ENCODE measurements at regions not wholly inside any gene's neighbourhood (a gene's known extent, or its start where the extent isn't known, plus 50 kb on each side); places are given as distances from the start of the nearest gene placed in this dataset.

DNA sequence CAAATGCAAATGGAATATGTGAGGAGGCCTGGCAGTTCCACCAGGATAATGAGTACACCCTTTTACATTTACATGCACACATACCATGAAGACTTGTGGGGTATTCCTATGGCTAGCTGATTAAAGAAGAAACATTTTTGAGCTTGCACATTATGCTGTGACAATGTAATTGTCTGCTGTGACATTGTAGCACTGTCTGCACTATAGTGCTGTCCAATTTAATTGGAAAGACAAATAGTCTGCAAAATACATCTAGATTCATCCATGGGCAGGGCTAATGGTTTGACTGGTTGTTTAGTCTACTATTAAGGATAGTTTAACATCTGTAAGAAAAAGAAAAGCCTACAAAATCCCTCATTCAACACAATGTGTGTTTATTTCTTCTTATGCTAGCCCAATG lies 1005.6 kb upstream of the LRFN5 start:
- RAD21 ChIA-PET (ENCODE audit: low non-redundant PET in 1 of 2, low total read pairs in 2 of 2, uncharacterized antibody in 2 of 2, unreplicated experiment in 2 of 2) = no interaction called here
- Histone ChIP-seq H3K27me3 (ENCODE audit: insufficient read depth, low read length) (no peaks in the 10 kb centered on the region), H3K79me2 (ENCODE audit: insufficient read depth, low read length) (no peaks in the 10 kb centered on the region), H3K4me3 (replicated peaks in 1 of 2; ENCODE audit: low read depth in 1 of 2, low read length in 2 of 2) (no peak overlapping the region), H3K9me3 (ENCODE audit: control insufficient read depth in 1 of 2, insufficient read depth in 1 of 2, low read depth in 1 of 2, low read length in 2 of 2) (peaks cover 0 to 3% of the 10 kb centered on the region in 2 experiments; a peak in 1 of 4 replicates), H3K4me2 (ENCODE audit: low read length) (no peak overlapping the region), H3K4me1 (ENCODE audit: control insufficient read depth in 1 of 2, insufficient read depth in 2 of 2, low read length in 2 of 2) (no peaks in the 10 kb centered on the region), H2AFZ (ENCODE audit: low read depth, low read length, poor library complexity, severe bottlenecking) (no peak overlapping the region), H4K20me1 (ENCODE audit: insufficient read depth) (no peaks in the 10 kb centered on the region), H3K9ac (ENCODE audit: low read length) (no peak overlapping the region), H3K27ac (ENCODE audit: low read depth, low read length) (no peak overlapping the region), H3K36me3 (ENCODE audit: control insufficient read depth in 1 of 2, insufficient read depth in 2 of 2, low read length in 2 of 2) (no peaks in the 10 kb centered on the region), H3K9me2 (ENCODE audit: insufficient read depth) (no peaks in the 10 kb centered on the region)
- BruUV-seq (replicated peaks) = no TSS peak
- POLR2A ChIA-PET = no interaction called here
- ATAC-seq (no peak), DNase-seq (ENCODE audit: low read depth, low spot score) (no peak)
- TF ChIP-seq RAD21 (IDR thresholded peaks at IDR 0.05; ENCODE audit: low read depth) = no peak
- TF ChIP-seq CTCF (IDR thresholded peaks at IDR 0.05 in 2 of 3, conservative IDR thresholded peaks at IDR 0.05 in 1 of 3; ENCODE audit: borderline replicate concordance in 1 of 3, insufficient read depth in 1 of 3, low read depth in 2 of 3, low read length in 2 of 3) = no peak
- TF ChIP-seq POLR2AphosphoS5 (IDR thresholded peaks at IDR 0.05; ENCODE audit: low read depth, low read length) = no peak
- TF ChIP-seq SP1 (IDR thresholded peaks at IDR 0.05; ENCODE audit: low read depth) = no peak
- no peak for TF ChIP-seq ATF3 (IDR thresholded peaks at IDR 0.05)
- TF ChIP-seq, protein P1, sequence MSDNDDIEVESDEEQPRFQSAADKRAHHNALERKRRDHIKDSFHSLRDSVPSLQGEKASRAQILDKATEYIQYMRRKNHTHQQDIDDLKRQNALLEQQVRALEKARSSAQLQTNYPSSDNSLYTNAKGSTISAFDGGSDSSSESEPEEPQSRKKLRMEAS (IDR thresholded peaks at IDR 0.05) = no peak
- TF ChIP-seq SRF (IDR thresholded peaks at IDR 0.05; ENCODE audit: low read depth) = no peak
- no peak for TF ChIP-seq CBX3 (IDR thresholded peaks at IDR 0.05; ENCODE audit: low read depth)
- no peak for TF ChIP-seq EZH2phosphoT487 (IDR thresholded peaks at IDR 0.05; ENCODE audit: borderline replicate concordance)
- TF ChIP-seq YY1 (IDR thresholded peaks at IDR 0.05; ENCODE audit: extremely low read depth, insufficient replicate concordance, low read depth, low read length) = no peak
- TF ChIP-seq FOSL1 (IDR thresholded peaks at IDR 0.05; ENCODE audit: low read depth) = no peak
- TF ChIP-seq CEBPB (IDR thresholded peaks at IDR 0.05; ENCODE audit: low read depth) = no peak
- TF ChIP-seq ELF1 (IDR thresholded peaks at IDR 0.05; ENCODE audit: borderline replicate concordance, low read depth) = no peak
- no peak for TF ChIP-seq EGR1 (IDR thresholded peaks at IDR 0.05; ENCODE audit: low read depth)
- no peak for TF ChIP-seq EZH2 (IDR thresholded peaks at IDR 0.05)
- TF ChIP-seq, protein P2, sequence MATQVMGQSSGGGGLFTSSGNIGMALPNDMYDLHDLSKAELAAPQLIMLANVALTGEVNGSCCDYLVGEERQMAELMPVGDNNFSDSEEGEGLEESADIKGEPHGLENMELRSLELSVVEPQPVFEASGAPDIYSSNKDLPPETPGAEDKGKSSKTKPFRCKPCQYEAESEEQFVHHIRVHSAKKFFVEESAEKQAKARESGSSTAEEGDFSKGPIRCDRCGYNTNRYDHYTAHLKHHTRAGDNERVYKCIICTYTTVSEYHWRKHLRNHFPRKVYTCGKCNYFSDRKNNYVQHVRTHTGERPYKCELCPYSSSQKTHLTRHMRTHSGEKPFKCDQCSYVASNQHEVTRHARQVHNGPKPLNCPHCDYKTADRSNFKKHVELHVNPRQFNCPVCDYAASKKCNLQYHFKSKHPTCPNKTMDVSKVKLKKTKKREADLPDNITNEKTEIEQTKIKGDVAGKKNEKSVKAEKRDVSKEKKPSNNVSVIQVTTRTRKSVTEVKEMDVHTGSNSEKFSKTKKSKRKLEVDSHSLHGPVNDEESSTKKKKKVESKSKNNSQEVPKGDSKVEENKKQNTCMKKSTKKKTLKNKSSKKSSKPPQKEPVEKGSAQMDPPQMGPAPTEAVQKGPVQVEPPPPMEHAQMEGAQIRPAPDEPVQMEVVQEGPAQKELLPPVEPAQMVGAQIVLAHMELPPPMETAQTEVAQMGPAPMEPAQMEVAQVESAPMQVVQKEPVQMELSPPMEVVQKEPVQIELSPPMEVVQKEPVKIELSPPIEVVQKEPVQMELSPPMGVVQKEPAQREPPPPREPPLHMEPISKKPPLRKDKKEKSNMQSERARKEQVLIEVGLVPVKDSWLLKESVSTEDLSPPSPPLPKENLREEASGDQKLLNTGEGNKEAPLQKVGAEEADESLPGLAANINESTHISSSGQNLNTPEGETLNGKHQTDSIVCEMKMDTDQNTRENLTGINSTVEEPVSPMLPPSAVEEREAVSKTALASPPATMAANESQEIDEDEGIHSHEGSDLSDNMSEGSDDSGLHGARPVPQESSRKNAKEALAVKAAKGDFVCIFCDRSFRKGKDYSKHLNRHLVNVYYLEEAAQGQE (IDR thresholded peaks at IDR 0.05; ENCODE audit: low read depth) = no peak
- CTCF ChIA-PET = no interaction called here
- intact Hi-C loops (cut with micrococcal nuclease) = no loop called here
